Transverse colon (tissue), 4 donors: ENCODE measurements at regions not wholly inside any gene's neighbourhood (a gene's known extent, or its start where the extent isn't known, plus 50 kb on each side); places are given as distances from the start of the nearest gene placed in this dataset.

Experiments used
- EP300 ChIP-seq: sonication (generic); formaldehyde crosslinking; IDR thresholded peaks from one replicate; pipeline ENCODE4 v1.6.1; 2017; ENCODE audit warnings: antibody characterized with exemption, low read depth
- POLR2A ChIP-seq: fragments of 450-650 bp; IDR thresholded peaks from one replicate; pipeline ENCODE4 v1.6.1; 2016; ENCODE audit warnings: antibody characterized with exemption, mild to moderate bottlenecking, moderate library complexity
- POLR2AphosphoS5 ChIP-seq, 3 donors: sonication (generic); formaldehyde crosslinking; IDR thresholded peaks; one replicate each; pipeline ENCODE4 v1.6.1; 2016; ENCODE audit warnings: antibody characterized with exemption in 3 of 3
- TF ChIP-seq, protein P1 (sequence below), 5 experiments: fragments of 200-600 bp in 3 of 5; fragments of 450-650 bp in 2 of 5; sonication (generic) in 3 of 5; IDR thresholded peaks; 1 replicate in 2 of 5; 2 replicates in 3 of 5; pipeline ENCODE4 v1.5.1; 2016 to 2017; ENCODE audit warnings: antibody characterized with exemption in 5 of 5, inconsistent platforms in 3 of 5, mild to moderate bottlenecking in 2 of 5, moderate library complexity in 1 of 5

DNA sequence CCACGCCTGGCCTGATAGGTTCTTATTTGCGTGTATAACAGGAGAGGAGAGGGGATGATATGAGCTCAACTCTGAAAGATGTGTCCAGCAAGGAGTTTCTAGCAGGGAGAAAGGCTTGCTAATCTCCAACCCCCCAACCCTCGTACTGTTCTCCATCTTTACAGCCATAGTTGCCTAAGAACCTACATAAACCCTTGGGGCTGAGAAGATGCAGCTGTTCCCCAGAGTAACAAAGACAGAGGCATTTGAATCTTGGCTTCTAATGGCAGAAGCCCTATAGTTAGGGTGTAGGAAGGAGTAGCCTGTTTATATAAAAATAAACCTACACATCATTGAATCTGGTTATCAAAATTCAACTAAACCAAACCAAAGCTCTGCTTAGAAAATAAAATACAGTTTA, 631.4 kb upstream of the SLC35B3 start:
- TF ChIP-seq, protein P1, sequence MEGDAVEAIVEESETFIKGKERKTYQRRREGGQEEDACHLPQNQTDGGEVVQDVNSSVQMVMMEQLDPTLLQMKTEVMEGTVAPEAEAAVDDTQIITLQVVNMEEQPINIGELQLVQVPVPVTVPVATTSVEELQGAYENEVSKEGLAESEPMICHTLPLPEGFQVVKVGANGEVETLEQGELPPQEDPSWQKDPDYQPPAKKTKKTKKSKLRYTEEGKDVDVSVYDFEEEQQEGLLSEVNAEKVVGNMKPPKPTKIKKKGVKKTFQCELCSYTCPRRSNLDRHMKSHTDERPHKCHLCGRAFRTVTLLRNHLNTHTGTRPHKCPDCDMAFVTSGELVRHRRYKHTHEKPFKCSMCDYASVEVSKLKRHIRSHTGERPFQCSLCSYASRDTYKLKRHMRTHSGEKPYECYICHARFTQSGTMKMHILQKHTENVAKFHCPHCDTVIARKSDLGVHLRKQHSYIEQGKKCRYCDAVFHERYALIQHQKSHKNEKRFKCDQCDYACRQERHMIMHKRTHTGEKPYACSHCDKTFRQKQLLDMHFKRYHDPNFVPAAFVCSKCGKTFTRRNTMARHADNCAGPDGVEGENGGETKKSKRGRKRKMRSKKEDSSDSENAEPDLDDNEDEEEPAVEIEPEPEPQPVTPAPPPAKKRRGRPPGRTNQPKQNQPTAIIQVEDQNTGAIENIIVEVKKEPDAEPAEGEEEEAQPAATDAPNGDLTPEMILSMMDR (IDR thresholded peaks at IDR 0.05): no peak
- TF ChIP-seq POLR2AphosphoS5 (IDR thresholded peaks at IDR 0.05) (no peak), EP300 (no peak), POLR2A (no peak)
